ENCODE measurements at regions not wholly inside any gene's neighbourhood (a gene's known extent, or its start where the extent isn't known, plus 50 kb on each side); places are given as distances from the start of the nearest gene placed in this dataset.
"Not testable (repeated sequence)": the region's sequence is repeated elsewhere in the genome, so short reads cannot be mapped to it uniquely, and the experiment has no call there.

GRCh38 chr6:27592481-27593199 lies 119.7 kb upstream of the ZNF184 start:
- Mint-ChIP-seq H3K9me3 (no peaks in the 10 kb centered on the region), H3K4me1 (no peaks in the 10 kb centered on the region), H3K27me3 (ENCODE audit: low read depth) (peaks cover 37% of the 10 kb centered on the region), H3K27ac (no peak overlapping the region), H3K36me3 (ENCODE audit: low read depth) (no peaks in the 10 kb centered on the region), H3K4me3 (no peak overlapping the region)
- no peak for TF ChIP-seq CTCF (IDR thresholded peaks at IDR 0.05; ENCODE audit: unreplicated experiment in 3 of 3)

GRCh38 chr6:27591699-27592480 lies 119.0 kb upstream of the ZNF184 start:
- no peaks in the 10 kb centered on the region for H3K9me3 Mint-ChIP-seq
- peaks cover 37% of the 10 kb centered on the region for H3K27me3 Mint-ChIP-seq (ENCODE audit: low read depth)
- H3K27ac Mint-ChIP-seq: no peak overlapping the region
- no peak overlapping the region for H3K4me3 Mint-ChIP-seq
- no peak for TF ChIP-seq CTCF (IDR thresholded peaks at IDR 0.05; ENCODE audit: unreplicated experiment in 3 of 3)
- H3K36me3 Mint-ChIP-seq (ENCODE audit: low read depth): no peaks in the 10 kb centered on the region
- no peaks in the 10 kb centered on the region for H3K4me1 Mint-ChIP-seq

- not testable (repeated sequence) for H3K27ac Mint-ChIP-seq; H3K9me3 Mint-ChIP-seq; H3K36me3 Mint-ChIP-seq (ENCODE audit: low read depth); H3K4me3 Mint-ChIP-seq; H3K4me1 Mint-ChIP-seq
- H3K27me3 Mint-ChIP-seq (ENCODE audit: low read depth): peaks cover 63% of the 10 kb centered on the region
Measured at GRCh38 chr6:27585316-27585715, 112.4 kb upstream of the ZNF184 start.

- peaks cover 7% of the 10 kb centered on the region for H3K4me1 Mint-ChIP-seq
- peaks cover 63% of the 10 kb centered on the region for H3K27me3 Mint-ChIP-seq (ENCODE audit: low read depth)
- no peak for TF ChIP-seq CTCF (IDR thresholded peaks at IDR 0.05; ENCODE audit: unreplicated experiment in 3 of 3)
- no peak overlapping the region for H3K27ac Mint-ChIP-seq
- H3K9me3 Mint-ChIP-seq: no peaks in the 10 kb centered on the region
- H3K36me3 Mint-ChIP-seq (ENCODE audit: low read depth): no peaks in the 10 kb centered on the region
- no peak overlapping the region for H3K4me3 Mint-ChIP-seq
Measured at GRCh38 chr6:27584326-27584725, 111.4 kb upstream of the ZNF184 start.

GRCh38 chr6:27582928-27583725 lies 110.2 kb upstream of the ZNF184 start:
- Mint-ChIP-seq H3K36me3 (ENCODE audit: low read depth) (no peaks in the 10 kb centered on the region), H3K9me3 (no peaks in the 10 kb centered on the region), H3K4me3 (peak overlapping the region; percentile 63 to 77 (median 70)), H3K27ac (no peak overlapping the region), H3K4me1 (peaks cover 7% of the 10 kb centered on the region), H3K27me3 (ENCODE audit: low read depth) (peaks cover 66% of the 10 kb centered on the region)
- TF ChIP-seq CTCF (IDR thresholded peaks at IDR 0.05; ENCODE audit: unreplicated experiment in 3 of 3): no peak

GRCh38 chr6:27579973-27580372 lies 107.1 kb upstream of the ZNF184 start:
- Mint-ChIP-seq H3K27me3 (ENCODE audit: low read depth) (peaks cover 54% of the 10 kb centered on the region), H3K9me3 (no peaks in the 10 kb centered on the region), H3K27ac (no peak overlapping the region), H3K4me3 (no peak overlapping the region), H3K36me3 (ENCODE audit: low read depth) (no peaks in the 10 kb centered on the region), H3K4me1 (peaks cover 7% of the 10 kb centered on the region)
- TF ChIP-seq CTCF (IDR thresholded peaks at IDR 0.05; ENCODE audit: unreplicated experiment in 3 of 3): no peak
